Epithelial cell of esophagus (primary cell): ENCODE measurements at regions not wholly inside any gene's neighbourhood (a gene's known extent, or its start where the extent isn't known, plus 50 kb on each side); places are given as distances from the start of the nearest gene placed in this dataset.

Experiments used
- DNase-seq: peaks from one replicate; pipeline ENCODE4 v3.0.0; 2010; ENCODE audit warnings: low read depth
- H3K4me3 ChIP-seq: 2 replicates; pipeline ENCODE4 v1.5.1; 2011; ENCODE audit warnings: mild to moderate bottlenecking, low read length, control low read depth
- CTCF ChIP-seq: IDR thresholded peaks from 2 replicates; pipeline ENCODE4 v1.5.1; 2011; ENCODE audit warnings: low read depth, mild to moderate bottlenecking, low read length, control low read depth, inconsistent platforms; ENCODE audit not compliant: insufficient read depth; ENCODE audit errors: missing control alignments

GRCh38 chr1:17877316-17877715 is 122.2 kb downstream of the ACTL8 start:
- no peak overlapping the region for H3K4me3 ChIP-seq

GRCh38 chr1:17877896-17878295 is 122.8 kb downstream of the ACTL8 start:
- TF ChIP-seq CTCF: no peak
- no peak overlapping the region for H3K4me3 ChIP-seq
- DNase-seq: no peak

More at GRCh38 chr1:17877316-17877715, 122.2 kb downstream of the ACTL8 start:
- DNase-seq: no peak
- TF ChIP-seq CTCF: no peak

- no peak for DNase-seq
- no peak for TF ChIP-seq CTCF
- no peak overlapping the region for H3K4me3 ChIP-seq
Observed at GRCh38 chr1:17878837-17879236, 123.7 kb downstream of the ACTL8 start.

- H3K4me3 ChIP-seq: no peak overlapping the region
- no peak for DNase-seq
- no peak for TF ChIP-seq CTCF
Observed at GRCh38 chr1:17880449-17880848, 125.3 kb downstream of the ACTL8 start.

- no peak for TF ChIP-seq CTCF
- no peak for DNase-seq
- no peak overlapping the region for H3K4me3 ChIP-seq
Observed at GRCh38 chr1:17881761-17882160, 126.6 kb downstream of the ACTL8 start.

- H3K4me3 ChIP-seq: no peak overlapping the region
- no peak for TF ChIP-seq CTCF
- DNase-seq: no peak
Observed at GRCh38 chr1:17883136-17883535, 128.0 kb downstream of the ACTL8 start.

GRCh38 chr1:17883662-17884395 is 128.7 kb downstream of the ACTL8 start:
- no peak for TF ChIP-seq CTCF
- DNase-seq: no peak
- no peak overlapping the region for H3K4me3 ChIP-seq
